Panc1 (cell line): ENCODE measurements at regions not wholly inside any gene's neighbourhood (a gene's known extent, or its start where the extent isn't known, plus 50 kb on each side); places are given as distances from the start of the nearest gene placed in this dataset.

ENCODE experiments used
- ATAC-seq: fragments of 200-7000 bp; cut with Tn5 transposase; 2 replicates; pipeline ENCODE4 v1.9.1; 2020; ENCODE audit warnings: mild to moderate bottlenecking, moderate library complexity
- BruUV-seq: library from RNA; stranded (reverse); fragments of 400-500 nt; replicated peaks from 2 replicates; lab custom pipeline; 2021; lab: Mats Ljungman, UMichigan
- CTCF ChIA-PET: fragments of 300-600 bp; sonication (Branson Sonifier 250); formaldehyde crosslinking; loops from one replicate; lab custom pipeline; 2022; ENCODE audit warnings: antibody characterized with exemption; lab: Charles Lee
- POLR2A ChIA-PET: fragments of 300-600 bp; sonication (Branson Sonifier 250); formaldehyde crosslinking; loops from one replicate; lab custom pipeline; 2022; ENCODE audit warnings: antibody characterized with exemption; lab: Charles Lee
- DNase-seq: peaks from one replicate; pipeline ENCODE4 v3.0.0-alpha.2; 2010; ENCODE audit warnings: low read depth, low spot score
- H3K27ac ChIP-seq: 2 replicates; pipeline ENCODE4 v1.5.1; 2011; ENCODE audit warnings: mild to moderate bottlenecking, low read length, inconsistent platforms
- H3K27me3 ChIP-seq: fragments of 200-500 bp; sonication (Bioruptor generic); 2 replicates; pipeline ENCODE4 v1.6.0; 2014; ENCODE audit warnings: low read length, inconsistent platforms; ENCODE audit not compliant: control insufficient read depth, insufficient read depth
- H3K36me3 ChIP-seq: fragments of 200-500 bp; sonication (Bioruptor generic); 2 replicates; pipeline ENCODE4 v1.5.1; 2014; ENCODE audit warnings: inconsistent platforms, mild to moderate bottlenecking, low read length, moderate library complexity; ENCODE audit not compliant: control insufficient read depth, insufficient read depth
- H3K4me1 ChIP-seq: 2 replicates; pipeline ENCODE4 v1.5.1; 2011; ENCODE audit warnings: inconsistent platforms, mild to moderate bottlenecking, low read length, moderate library complexity; ENCODE audit not compliant: control insufficient read depth, insufficient read depth
- H3K4me3 ChIP-seq, 2 experiments: 2 replicates each; pipeline ENCODE4 v1.5.1; 2011 to 2012; ENCODE audit warnings: low read depth in 2 of 2, low read length in 2 of 2, mild to moderate bottlenecking in 2 of 2, inconsistent platforms in 1 of 2, moderate library complexity in 1 of 2
- H3K9me3 ChIP-seq: fragments of 200-500 bp; sonication (Bioruptor generic); 2 replicates; pipeline ENCODE4 v1.5.1; 2014; ENCODE audit warnings: low read depth, mild to moderate bottlenecking, inconsistent platforms, low read length, moderate library complexity; ENCODE audit not compliant: control insufficient read depth, insufficient read depth
- CTCF ChIP-seq: fragments of 450-650 bp; IDR thresholded peaks from 2 replicates; pipeline ENCODE4 v1.5.1; 2017; ENCODE audit warnings: mild to moderate bottlenecking
- POLR2AphosphoS5 ChIP-seq: IDR thresholded peaks from 2 replicates; pipeline ENCODE4 v1.6.1; 2012; ENCODE audit warnings: mild to moderate bottlenecking, low read depth, low read length, moderate library complexity
- REST ChIP-seq, 2 experiments: IDR thresholded peaks; 2 replicates each; pipeline ENCODE4 v1.6.1; 2011 to 2012; ENCODE audit warnings: low read depth in 2 of 2, control low read depth in 1 of 2, low read length in 1 of 2, mild to moderate bottlenecking in 1 of 2, moderate library complexity in 1 of 2; ENCODE audit not compliant: insufficient read depth in 1 of 2
- SIN3A ChIP-seq: IDR thresholded peaks from 2 replicates; pipeline ENCODE4 v1.6.1; 2012; ENCODE audit warnings: low read depth, mild to moderate bottlenecking, low read length, moderate library complexity, borderline replicate concordance; ENCODE audit not compliant: insufficient read depth
- TCF7L2 ChIP-seq: IDR thresholded peaks from 2 replicates; pipeline ENCODE4 v1.6.1; 2011; ENCODE audit warnings: mild to moderate bottlenecking, low read depth, low read length, inconsistent platforms
- in situ Hi-C: cut with HindIII; loops from 2 replicates; pipeline ENCODE4 v1.10.0; 2016; ENCODE audit warnings: low sequenced_read_pairs, low pct_unique_long_range_greater_than_20kb
- intact Hi-C: fragments of 100-400 bp; cut with micrococcal nuclease; formaldehyde crosslinking; loops from one replicate; pipeline ENCODE4 v1.10.0; 2022; ENCODE audit not compliant: unreplicated experiment

- ChIA-PET POLR2A (no interaction called here), CTCF (no interaction called here)
- ATAC-seq, result no peak
- in situ Hi-C loops (no loop called here), intact Hi-C loops (no loop called here)
- Histone ChIP-seq H3K36me3 (no peaks in the 10 kb centered on the region), H3K27me3 (no peaks in the 10 kb centered on the region), H3K9me3 (no peaks in the 10 kb centered on the region), H3K4me3 (peak overlapping the region in 1 of 2 experiments; percentile 17; a peak in 2 of 4 replicates), H3K27ac (no peak overlapping the region), H3K4me1 (no peaks in the 10 kb centered on the region; the same call in 1 of the 2 replicates)
- DNase-seq, result no peak
- TF ChIP-seq SIN3A (no peak), CTCF (no peak), REST (IDR thresholded peaks at IDR 0.05; ENCODE audit: insufficient read depth in 1 of 2, low read depth in 2 of 2, low read length in 1 of 2) (no peak), POLR2AphosphoS5 (no peak), TCF7L2 (no peak)
- BruUV-seq, result no TSS peak
Observed at GRCh38 chr22:22167791-22168189, 76.8 kb upstream of the VPREB1 start.

GRCh38 chr22:22166941-22167713, 77.5 kb upstream of the VPREB1 start:
- H3K27ac ChIP-seq, result no peak overlapping the region
- H3K36me3 ChIP-seq, result no peaks in the 10 kb centered on the region
- no peak overlapping the region for H3K4me3 ChIP-seq
- intact Hi-C loops, result no loop called here
- ChIA-PET POLR2A (no interaction called here), CTCF (no interaction called here)
- BruUV-seq, result no TSS peak
- ATAC-seq (no peak), DNase-seq (no peak)
- no peaks in the 10 kb centered on the region for H3K9me3 ChIP-seq
- in situ Hi-C loops, result no loop called here
- H3K27me3 ChIP-seq, result no peaks in the 10 kb centered on the region
- H3K4me1 ChIP-seq, result no peaks in the 10 kb centered on the region; the same call in 1 of the 2 replicates
- TF ChIP-seq TCF7L2, result no peak
- TF ChIP-seq REST (IDR thresholded peaks at IDR 0.05; ENCODE audit: insufficient read depth in 1 of 2, low read depth in 2 of 2, low read length in 1 of 2), result no peak
- TF ChIP-seq POLR2AphosphoS5, result no peak
- no peak for TF ChIP-seq CTCF
- TF ChIP-seq SIN3A, result no peak
